Adrenal gland (tissue), 5 donors: ENCODE measurements at regions not wholly inside any gene's neighbourhood (a gene's known extent, or its start where the extent isn't known, plus 50 kb on each side); places are given as distances from the start of the nearest gene placed in this dataset.

Experiments
- CTCF ChIP-seq, 6 experiments: fragments of 450-650 bp in 4 of 6; fragments of 200-600 bp in 2 of 6; sonication (generic) in 1 of 6; IDR thresholded peaks; 1 replicate in 5 of 6; 2 replicates in 1 of 6; pipeline versions ENCODE4 v1.5.1 to v1.8.0; 2016 to 2021; ENCODE audit warnings: antibody characterized with exemption in 6 of 6, mild to moderate bottlenecking in 2 of 6, moderate library complexity in 1 of 6
- POLR2A ChIP-seq, 2 donors: fragments of 450-650 bp; IDR thresholded peaks; one replicate each; pipeline ENCODE4 v1.6.1; 2017; ENCODE audit warnings: antibody characterized with exemption in 2 of 2, mild to moderate bottlenecking in 2 of 2, moderate library complexity in 1 of 2
- donor health status: DM: no; HTN: no; CAD: no.

- no peak for TF ChIP-seq CTCF (IDR thresholded peaks at IDR 0.05)
- no peak for TF ChIP-seq POLR2A (IDR thresholded peaks at IDR 0.05)
Observed at GRCh38 chr3:34178415-34178814, 380.0 kb downstream of the PDCD6IP start.
